ENCODE measurements at regions not wholly inside any gene's neighbourhood (a gene's known extent, or its start where the extent isn't known, plus 50 kb on each side); places are given as distances from the start of the nearest gene placed in this dataset.

DNA sequence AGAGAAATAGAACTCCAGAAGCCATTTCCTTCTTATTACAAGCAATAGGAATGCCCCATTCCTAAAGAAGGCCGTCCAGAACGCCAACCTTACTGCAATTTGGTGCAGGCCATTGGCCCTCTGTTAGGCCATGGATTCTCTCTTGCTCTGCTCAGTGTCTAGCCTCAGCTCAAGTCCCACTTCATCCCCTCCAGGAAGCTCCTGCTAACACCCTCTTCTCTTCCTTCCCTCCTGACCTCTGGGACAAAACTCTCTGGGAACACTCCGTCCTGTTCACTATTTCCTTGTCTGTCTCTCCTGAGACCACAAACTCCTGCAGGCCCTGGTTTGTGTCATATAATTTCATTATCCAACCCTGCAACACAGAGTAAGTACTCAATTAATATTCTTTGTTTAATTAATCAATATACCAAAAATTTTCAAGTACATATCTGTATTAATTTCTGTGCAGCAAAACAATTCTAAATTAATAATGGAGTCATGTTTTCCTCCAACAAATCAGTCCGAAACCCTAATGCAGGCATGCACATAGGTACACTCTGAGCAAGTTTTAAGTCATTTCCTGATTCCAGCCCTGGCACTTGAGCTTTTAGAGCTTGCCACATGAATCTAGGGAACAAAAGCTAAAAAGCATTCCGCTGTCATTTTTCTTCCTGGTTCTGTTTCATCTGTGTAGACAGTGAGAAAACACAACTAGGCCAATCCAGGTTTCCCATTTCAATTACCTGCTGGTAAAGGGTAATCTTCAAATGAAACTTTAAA lies 245.3 kb downstream of the SETD4 start:
- Histone ChIP-seq H3K79me2 (ENCODE audit: insufficient read depth, low read depth, low read length) (no peaks in the 10 kb centered on the region), H4K20me1 (ENCODE audit: insufficient read depth, low read length) (no peaks in the 10 kb centered on the region), H3K9me2 (ENCODE audit: insufficient read depth, low read length) (no peaks in the 10 kb centered on the region), H3K4me3 (ENCODE audit: low read depth, low read length, poor library complexity, severe bottlenecking) (no peak overlapping the region), H3K4me1 (ENCODE audit: insufficient read depth, low read length, poor library complexity, severe bottlenecking) (no peaks in the 10 kb centered on the region), H3K27ac (ENCODE audit: low read depth, low read length, poor library complexity, severe bottlenecking) (no peak overlapping the region), H3K36me3 (ENCODE audit: insufficient read depth, low read length) (no peaks in the 10 kb centered on the region), H2AFZ (ENCODE audit: low read length) (no peak overlapping the region), H3K4me2 (ENCODE audit: low read length) (no peak overlapping the region), H3K9me3 (ENCODE audit: low read length) (no peaks in the 10 kb centered on the region)
- DNase-seq (ENCODE audit: low spot score), result no peak
- ChIA-PET CTCF (ENCODE audit: unreplicated experiment) (no interaction called here), POLR2A (interaction anchor here (0.6 kb wide), 1 partner anchor 1041 kb away, joined by 4 read pairs; no protein-coding TSS in a partner anchor)
- intact Hi-C loops (cut with micrococcal nuclease; ENCODE audit: unreplicated experiment), result no loop called here
- BruUV-seq (replicated peaks), result no TSS peak
- TF ChIP-seq EZH2phosphoT487 (IDR thresholded peaks at IDR 0.05; ENCODE audit: borderline replicate concordance, low read depth, low read length), result no peak
- TF ChIP-seq, protein P1, sequence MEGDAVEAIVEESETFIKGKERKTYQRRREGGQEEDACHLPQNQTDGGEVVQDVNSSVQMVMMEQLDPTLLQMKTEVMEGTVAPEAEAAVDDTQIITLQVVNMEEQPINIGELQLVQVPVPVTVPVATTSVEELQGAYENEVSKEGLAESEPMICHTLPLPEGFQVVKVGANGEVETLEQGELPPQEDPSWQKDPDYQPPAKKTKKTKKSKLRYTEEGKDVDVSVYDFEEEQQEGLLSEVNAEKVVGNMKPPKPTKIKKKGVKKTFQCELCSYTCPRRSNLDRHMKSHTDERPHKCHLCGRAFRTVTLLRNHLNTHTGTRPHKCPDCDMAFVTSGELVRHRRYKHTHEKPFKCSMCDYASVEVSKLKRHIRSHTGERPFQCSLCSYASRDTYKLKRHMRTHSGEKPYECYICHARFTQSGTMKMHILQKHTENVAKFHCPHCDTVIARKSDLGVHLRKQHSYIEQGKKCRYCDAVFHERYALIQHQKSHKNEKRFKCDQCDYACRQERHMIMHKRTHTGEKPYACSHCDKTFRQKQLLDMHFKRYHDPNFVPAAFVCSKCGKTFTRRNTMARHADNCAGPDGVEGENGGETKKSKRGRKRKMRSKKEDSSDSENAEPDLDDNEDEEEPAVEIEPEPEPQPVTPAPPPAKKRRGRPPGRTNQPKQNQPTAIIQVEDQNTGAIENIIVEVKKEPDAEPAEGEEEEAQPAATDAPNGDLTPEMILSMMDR (conservative IDR thresholded peaks at IDR 0.05; ENCODE audit: low read length), result no peak

DNA sequence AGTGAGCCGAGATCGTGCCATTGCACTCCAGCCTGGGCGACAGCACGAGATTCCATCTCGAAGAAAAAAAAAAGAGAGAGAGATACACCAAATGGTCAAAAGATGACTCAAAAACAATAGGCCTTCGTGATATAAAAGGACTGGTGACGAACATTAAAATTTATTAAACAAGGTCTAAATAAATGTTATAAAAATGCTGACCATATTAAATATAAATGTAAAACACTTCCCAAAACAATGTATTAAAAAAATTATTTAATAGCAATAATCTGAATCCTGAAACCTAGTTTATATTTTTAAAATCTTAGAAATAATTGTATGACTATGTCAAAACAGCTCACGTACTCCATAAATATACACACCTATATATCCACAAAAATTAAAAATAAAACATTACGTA lies 247.6 kb downstream of the SETD4 start:
- Histone ChIP-seq H3K9me3 (ENCODE audit: low read length) (no peaks in the 10 kb centered on the region), H2AFZ (ENCODE audit: low read length) (no peak overlapping the region), H4K20me1 (ENCODE audit: insufficient read depth, low read length) (no peaks in the 10 kb centered on the region), H3K4me1 (ENCODE audit: insufficient read depth, low read length, poor library complexity, severe bottlenecking) (no peaks in the 10 kb centered on the region), H3K4me3 (ENCODE audit: low read depth, low read length, poor library complexity, severe bottlenecking) (no peak overlapping the region), H3K9me2 (ENCODE audit: insufficient read depth, low read length) (no peaks in the 10 kb centered on the region), H3K27ac (ENCODE audit: low read depth, low read length, poor library complexity, severe bottlenecking) (no peak overlapping the region), H3K4me2 (ENCODE audit: low read length) (no peak overlapping the region), H3K79me2 (ENCODE audit: insufficient read depth, low read depth, low read length) (no peaks in the 10 kb centered on the region), H3K36me3 (ENCODE audit: insufficient read depth, low read length) (no peaks in the 10 kb centered on the region)
- intact Hi-C loops (cut with micrococcal nuclease; ENCODE audit: unreplicated experiment), result no loop called here
- no peak for DNase-seq (ENCODE audit: low spot score)
- POLR2A ChIA-PET, result no interaction called here
- TF ChIP-seq, protein P1 (conservative IDR thresholded peaks at IDR 0.05; ENCODE audit: low read length), result no peak
- no peak for TF ChIP-seq EZH2phosphoT487 (IDR thresholded peaks at IDR 0.05; ENCODE audit: borderline replicate concordance, low read depth, low read length)
- BruUV-seq (replicated peaks), result no TSS peak
- CTCF ChIA-PET (ENCODE audit: unreplicated experiment), result no interaction called here

DNA sequence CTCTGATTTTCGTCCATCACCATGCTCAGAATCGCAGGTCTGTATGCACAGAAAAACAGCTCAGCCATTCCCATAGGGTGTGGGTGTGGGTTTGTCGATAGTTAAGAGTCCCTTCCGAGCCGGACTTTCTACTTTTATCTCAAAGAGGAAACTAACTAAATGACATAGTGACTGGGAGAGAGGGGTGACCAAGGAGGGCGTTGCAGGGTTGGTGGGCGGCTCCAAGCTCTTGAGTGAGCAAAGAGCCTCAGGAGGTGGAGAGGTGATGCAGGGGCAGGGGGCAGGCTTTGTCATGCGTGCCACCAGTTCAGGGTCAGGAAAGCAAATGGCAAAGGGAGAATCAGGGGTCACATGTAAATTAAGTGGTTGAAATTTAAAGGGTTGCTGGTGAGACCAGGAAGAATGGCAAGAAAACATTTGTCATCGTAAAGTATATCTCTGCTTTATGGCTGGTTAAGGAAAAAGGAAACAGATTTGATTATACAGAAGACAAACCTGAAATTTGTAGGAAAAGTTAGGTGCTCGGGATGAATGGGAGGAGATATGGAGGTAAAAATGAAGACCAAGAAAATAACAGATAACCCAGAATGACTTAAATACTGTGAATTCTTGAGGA lies 249.0 kb downstream of the SETD4 start:
- no peak overlapping the region for H3K4me3 ChIP-seq (ENCODE audit: low read depth, low read length, poor library complexity, severe bottlenecking)
- CTCF ChIA-PET (ENCODE audit: unreplicated experiment), result no interaction called here

More for the DNA sequence above, 249.0 kb downstream of the SETD4 start:
- TF ChIP-seq EZH2phosphoT487 (IDR thresholded peaks at IDR 0.05; ENCODE audit: borderline replicate concordance, low read depth, low read length), result no peak
- TF ChIP-seq, protein P1 (conservative IDR thresholded peaks at IDR 0.05; ENCODE audit: low read length), result no peak; the same call in 1 of the 2 replicates
- POLR2A ChIA-PET, result interaction anchor here (0.5 kb wide), 1 partner anchor 1030 kb away, joined by 3 read pairs; no protein-coding TSS in a partner anchor
- no peaks in the 10 kb centered on the region for H4K20me1 ChIP-seq (ENCODE audit: insufficient read depth, low read length)
- H3K9me3 ChIP-seq (ENCODE audit: low read length), result no peaks in the 10 kb centered on the region
- DNase-seq (ENCODE audit: low spot score), result no peak
- BruUV-seq (replicated peaks), result no TSS peak
- no peaks in the 10 kb centered on the region for H3K4me1 ChIP-seq (ENCODE audit: insufficient read depth, low read length, poor library complexity, severe bottlenecking)
- H2AFZ ChIP-seq (ENCODE audit: low read length), result no peak overlapping the region
- no peak overlapping the region for H3K27ac ChIP-seq (ENCODE audit: low read depth, low read length, poor library complexity, severe bottlenecking)
- H3K4me2 ChIP-seq (ENCODE audit: low read length), result no peak overlapping the region
- H3K79me2 ChIP-seq (ENCODE audit: insufficient read depth, low read depth, low read length), result no peaks in the 10 kb centered on the region
- no peaks in the 10 kb centered on the region for H3K9me2 ChIP-seq (ENCODE audit: insufficient read depth, low read length)
- H3K36me3 ChIP-seq (ENCODE audit: insufficient read depth, low read length), result no peaks in the 10 kb centered on the region
- intact Hi-C loops (cut with micrococcal nuclease; ENCODE audit: unreplicated experiment), result no loop called here

All from OCI-LY7 (cell line).